ENCODE measurements at regions not wholly inside any gene's neighbourhood (a gene's known extent, or its start where the extent isn't known, plus 50 kb on each side); places are given as distances from the start of the nearest gene placed in this dataset.

GRCh38 chr2:236977063-236977851 lies 108.4 kb upstream of the COPS8 start:
- Histone ChIP-seq H3K79me2 (ENCODE audit: insufficient read depth, low read length) (no peaks in the 10 kb centered on the region), H3K4me3 (replicated peaks in 1 of 3; ENCODE audit: insufficient read depth in 1 of 3, low read depth in 2 of 3, low read length in 3 of 3) (no peak overlapping the region)

More at GRCh38 chr2:236977063-236977851, 108.4 kb upstream of the COPS8 start:
- no peaks in the 10 kb centered on the region for H3K36me3 ChIP-seq (replicated peaks in 1 of 2; ENCODE audit: control insufficient read depth in 1 of 2, insufficient read depth in 2 of 2, low read length in 2 of 2)
- ChIA-PET CTCF (ENCODE audit: low intra/inter-chr PET ratio, low total read pairs) (no interaction called here), POLR2A (no interaction called here)
- in situ Hi-C loops (cut with HindIII; ENCODE audit: extremely low pct_ligation_motif_present, low pct_unique_long_range_greater_than_20kb): no loop called here
- TF ChIP-seq ZNF609 (CRISPR knock-in tag; IDR thresholded peaks at IDR 0.05; ENCODE audit: borderline replicate concordance) (no peak), JARID2 (CRISPR knock-in tag; IDR thresholded peaks at IDR 0.05; ENCODE audit: insufficient replicate concordance) (no peak), USF2 (IDR thresholded peaks at IDR 0.05; ENCODE audit: low read depth, low read length) (no peak), USF2 (CRISPR knock-in tag; IDR thresholded peaks at IDR 0.05; ENCODE audit: borderline replicate concordance) (no peak), ZBTB4 (CRISPR knock-in tag; IDR thresholded peaks at IDR 0.05; ENCODE audit: borderline replicate concordance) (no peak), CENPBD1 (CRISPR knock-in tag; IDR thresholded peaks at IDR 0.05; ENCODE audit: borderline replicate concordance, low read depth) (no peak)
- no peak overlapping the region for H2AFZ ChIP-seq (ENCODE audit: low read length)
- peak overlapping the region; percentile 61 for H3K4me2 ChIP-seq (ENCODE audit: low read depth, low read length)
- H3K9me3 ChIP-seq (ENCODE audit: low read length): no peaks in the 10 kb centered on the region
- intact Hi-C loops (cut with micrococcal nuclease; ENCODE audit: unreplicated experiment): no loop called here
- DNase-seq (ENCODE audit: low spot score) (no peak), ATAC-seq (no peak), FAIRE-seq (no peak)
- 0 out of 2 replicates have a peak overlapping the region, but pooled peaks have one; percentile 27 for H3K9ac ChIP-seq (ENCODE audit: insufficient read depth, low read depth, low read length)
- peaks cover 0 to 6% of the 10 kb centered on the region in 2 experiments; a peak in 2 of 5 replicates for H3K27me3 ChIP-seq (ENCODE audit: control insufficient read depth in 1 of 2, insufficient read depth in 2 of 2, low read length in 2 of 2)
- H3K4me1 ChIP-seq (ENCODE audit: insufficient read depth, low read length): peaks cover 68% of the 10 kb centered on the region
- no TSS peak for BruUV-seq (replicated peaks)
- peak overlapping the region; percentile 34 for H3K27ac ChIP-seq (ENCODE audit: extremely low read length, insufficient read depth, low read length)
- H4K20me1 ChIP-seq (ENCODE audit: insufficient read depth, low read length): no peaks in the 10 kb centered on the region
- 48% methylated on average over 11 of the region's 11 CpGs for WGBS (ENCODE audit: low lambda C conversion rate)

Data from HepG2 (cell line).